KG1 (cell line): ENCODE measurements at regions not wholly inside any gene's neighbourhood (a gene's known extent, or its start where the extent isn't known, plus 50 kb on each side); places are given as distances from the start of the nearest gene placed in this dataset.
"Not testable (repeated sequence)": the region's sequence is repeated elsewhere in the genome, so short reads cannot be mapped to it uniquely, and the experiment has no call there.

Source experiments
- DNase-seq: peaks from one replicate; lab custom pipeline; 2025; lab: John Stamatoyannopoulos, UW

GRCh38 chr10:7069706-7070105, 341.1 kb downstream of the SFMBT2 start:
- DNase-seq = no peak

GRCh38 chr10:7056216-7056615, 354.6 kb downstream of the SFMBT2 start:
- DNase-seq = no peak

- DNase-seq = no peak
Observed at GRCh38 chr10:7054915-7055314, 355.9 kb downstream of the SFMBT2 start.

- no peak for DNase-seq
Observed at GRCh38 chr10:7053195-7053594, 357.6 kb downstream of the SFMBT2 start.

GRCh38 chr10:7050024-7050423, 360.8 kb downstream of the SFMBT2 start:
- not testable (repeated sequence) for DNase-seq

- peak; percentile 30 for DNase-seq
Observed at GRCh38 chr10:7048061-7048460, 362.8 kb downstream of the SFMBT2 start.

- peak; percentile 85 for DNase-seq
Observed at GRCh38 chr10:7046615-7047014, 364.2 kb downstream of the SFMBT2 start.

GRCh38 chr10:7045891-7046599, 364.8 kb downstream of the SFMBT2 start:
- DNase-seq = peak; percentile 85

- no peak for DNase-seq
Observed at GRCh38 chr10:7043055-7043653, 367.7 kb downstream of the SFMBT2 start.

- no peak for DNase-seq
Observed at GRCh38 chr10:7042419-7043054, 368.3 kb downstream of the SFMBT2 start.

GRCh38 chr10:7042000-7042399, 368.8 kb downstream of the SFMBT2 start:
- DNase-seq = no peak

- no peak for DNase-seq
Observed at GRCh38 chr10:7040681-7041080, 370.2 kb downstream of the SFMBT2 start.

GRCh38 chr10:7039859-7040258, 371.0 kb downstream of the SFMBT2 start:
- DNase-seq = no peak

- no peak for DNase-seq
Observed at GRCh38 chr10:7038416-7038815, 372.4 kb downstream of the SFMBT2 start.

GRCh38 chr10:7037434-7037833, 373.4 kb downstream of the SFMBT2 start:
- not testable (repeated sequence) for DNase-seq

GRCh38 chr10:7036951-7037350, 373.9 kb downstream of the SFMBT2 start:
- no peak for DNase-seq

GRCh38 chr10:7035126-7035761, 375.6 kb downstream of the SFMBT2 start:
- peak; percentile 10 for DNase-seq

GRCh38 chr10:7033031-7033430, 377.8 kb downstream of the SFMBT2 start:
- DNase-seq = no peak

GRCh38 chr10:7030134-7030855, 380.5 kb downstream of the SFMBT2 start:
- DNase-seq = no peak

GRCh38 chr10:7029672-7030071, 381.2 kb downstream of the SFMBT2 start:
- no peak for DNase-seq

- no peak for DNase-seq
Observed at GRCh38 chr10:7028809-7029166, 382.0 kb downstream of the SFMBT2 start.
